ENCODE measurements at regions not wholly inside any gene's neighbourhood (a gene's known extent, or its start where the extent isn't known, plus 50 kb on each side); places are given as distances from the start of the nearest gene placed in this dataset.

DNA sequence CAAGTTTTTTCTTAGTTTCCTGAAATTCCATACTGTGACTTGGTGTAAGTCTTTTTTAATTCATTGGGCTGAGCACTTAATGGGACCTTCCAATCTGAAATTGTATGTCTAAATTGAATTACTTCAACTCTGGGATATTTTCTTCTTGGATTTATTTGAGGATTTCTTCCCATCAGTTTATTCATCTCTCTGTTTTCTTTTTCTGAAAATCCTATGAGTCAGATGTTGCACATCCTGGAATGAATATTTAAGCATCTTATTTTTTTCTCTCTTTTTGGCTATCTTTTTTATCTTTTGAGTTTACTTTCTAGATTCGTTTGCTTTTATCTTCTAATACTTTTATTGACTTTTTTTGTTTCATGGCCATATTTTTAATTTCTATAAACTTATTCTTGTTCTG, 55.4 kb upstream of the ACYP2 start:
- RAD21 ChIA-PET (ENCODE audit: unreplicated experiment) = no interaction called here
- no TSS peak for BruUV-seq (replicated peaks)
- Histone ChIP-seq H3K4me3 (no peak overlapping the region), H3K9me3 (replicated peaks; ENCODE audit: control insufficient read depth, insufficient read depth, low read length) (no peaks in the 10 kb centered on the region), H2AFZ (ENCODE audit: control insufficient read depth, low read depth, low read length) (no peak overlapping the region), H4K20me1 (ENCODE audit: control insufficient read depth, insufficient read depth) (no peaks in the 10 kb centered on the region), H3K27ac (ENCODE audit: control insufficient read depth, insufficient read depth) (no peak overlapping the region), H3K4me1 (ENCODE audit: control insufficient read depth, insufficient read depth, low read length) (no peaks in the 10 kb centered on the region), H3K4me2 (ENCODE audit: control insufficient read depth, insufficient read depth) (no peak overlapping the region), H3K79me2 (ENCODE audit: control insufficient read depth, insufficient read depth, low read length) (no peaks in the 10 kb centered on the region), H3K36me3 (ENCODE audit: control insufficient read depth in 2 of 2, insufficient read depth in 2 of 2, low read length in 1 of 2) (no peaks in the 10 kb centered on the region), H3K27me3 (replicated peaks in 1 of 2; ENCODE audit: control insufficient read depth in 2 of 2, insufficient read depth in 2 of 2, low read length in 1 of 2) (no peaks in the 10 kb centered on the region), H3K9ac (ENCODE audit: control insufficient read depth, insufficient read depth, low read length) (no peak overlapping the region)
- WGBS (ENCODE audit: insufficient coverage, insufficient replicate concordance, low lambda C conversion rate, missing lambda C conversion rate) = 23% methylated on average over 1 of the region's 1 CpG
- CTCF ChIA-PET = interaction anchor here (1.0 kb wide), 1 partner anchor 8 kb away, joined by 3 read pairs; no protein-coding TSS in a partner anchor
- TF ChIP-seq YBX1 (IDR thresholded peaks at IDR 0.05) = no peak
- TF ChIP-seq SRF (IDR thresholded peaks at IDR 0.05; ENCODE audit: low read depth in 2 of 2, low read length in 2 of 2) = no peak
- TF ChIP-seq RUNX3 (IDR thresholded peaks at IDR 0.05; ENCODE audit: low read length) = no peak
- no peak for TF ChIP-seq SMC3 (IDR thresholded peaks at IDR 0.05; ENCODE audit: borderline replicate concordance, low read length)
- no peak for TF ChIP-seq KDM1A (IDR thresholded peaks at IDR 0.05; ENCODE audit: borderline replicate concordance)
- TF ChIP-seq STAT3 (IDR thresholded peaks at IDR 0.05; ENCODE audit: low read depth, low read length) = no peak
- TF ChIP-seq KAT2A (conservative IDR thresholded peaks at IDR 0.05; ENCODE audit: control insufficient read depth, low read depth, low read length) = no peak
- TF ChIP-seq ASH2L (IDR thresholded peaks at IDR 0.05; ENCODE audit: borderline replicate concordance, low read depth) = no peak
- TF ChIP-seq RELA (IDR thresholded peaks at IDR 0.05; ENCODE audit: borderline replicate concordance, partially characterized antibody) = no peak
- no peak for TF ChIP-seq SIN3A (IDR thresholded peaks at IDR 0.05; ENCODE audit: low read depth, low read length)
- TF ChIP-seq SUPT20H (IDR thresholded peaks at IDR 0.05; ENCODE audit: borderline replicate concordance, control insufficient read depth, low read depth, low read length) = no peak
- TF ChIP-seq ZNF622 (IDR thresholded peaks at IDR 0.05) = no peak
- no peak for TF ChIP-seq CEBPB (IDR thresholded peaks at IDR 0.05; ENCODE audit: borderline replicate concordance in 1 of 2, low read depth in 2 of 2, low read length in 2 of 2)
- TF ChIP-seq MEF2A (IDR thresholded peaks at IDR 0.05; ENCODE audit: insufficient read depth, low read depth, low read length) = no peak
- TF ChIP-seq JUNB (IDR thresholded peaks at IDR 0.05) = no peak
- TF ChIP-seq, protein P1, sequence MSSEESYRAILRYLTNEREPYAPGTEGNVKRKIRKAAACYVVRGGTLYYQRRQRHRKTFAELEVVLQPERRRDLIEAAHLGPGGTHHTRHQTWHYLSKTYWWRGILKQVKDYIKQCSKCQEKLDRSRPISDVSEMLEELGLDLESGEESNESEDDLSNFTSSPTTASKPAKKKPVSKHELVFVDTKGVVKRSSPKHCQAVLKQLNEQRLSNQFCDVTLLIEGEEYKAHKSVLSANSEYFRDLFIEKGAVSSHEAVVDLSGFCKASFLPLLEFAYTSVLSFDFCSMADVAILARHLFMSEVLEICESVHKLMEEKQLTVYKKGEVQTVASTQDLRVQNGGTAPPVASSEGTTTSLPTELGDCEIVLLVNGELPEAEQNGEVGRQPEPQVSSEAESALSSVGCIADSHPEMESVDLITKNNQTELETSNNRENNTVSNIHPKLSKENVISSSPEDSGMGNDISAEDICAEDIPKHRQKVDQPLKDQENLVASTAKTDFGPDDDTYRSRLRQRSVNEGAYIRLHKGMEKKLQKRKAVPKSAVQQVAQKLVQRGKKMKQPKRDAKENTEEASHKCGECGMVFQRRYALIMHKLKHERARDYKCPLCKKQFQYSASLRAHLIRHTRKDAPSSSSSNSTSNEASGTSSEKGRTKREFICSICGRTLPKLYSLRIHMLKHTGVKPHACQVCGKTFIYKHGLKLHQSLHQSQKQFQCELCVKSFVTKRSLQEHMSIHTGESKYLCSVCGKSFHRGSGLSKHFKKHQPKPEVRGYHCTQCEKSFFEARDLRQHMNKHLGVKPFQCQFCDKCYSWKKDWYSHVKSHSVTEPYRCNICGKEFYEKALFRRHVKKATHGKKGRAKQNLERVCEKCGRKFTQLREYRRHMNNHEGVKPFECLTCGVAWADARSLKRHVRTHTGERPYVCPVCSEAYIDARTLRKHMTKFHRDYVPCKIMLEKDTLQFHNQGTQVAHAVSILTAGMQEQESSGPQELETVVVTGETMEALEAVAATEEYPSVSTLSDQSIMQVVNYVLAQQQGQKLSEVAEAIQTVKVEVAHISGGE (CRISPR knock-in tag; IDR thresholded peaks at IDR 0.05) = no peak
- no peak for DNase-seq (ENCODE audit: low read depth, low spot score)
- no peak for FAIRE-seq
- POLR2A ChIA-PET = no interaction called here
- SMC1A ChIA-PET (ENCODE audit: uncharacterized antibody, unreplicated experiment) = no interaction called here
- intact Hi-C loops (cut with micrococcal nuclease; ENCODE audit: unreplicated experiment) = no loop called here
- in situ Hi-C loops (cut with MboI) = no loop called here
- ATAC-seq = no peak
